ENCODE measurements at regions not wholly inside any gene's neighbourhood (a gene's known extent, or its start where the extent isn't known, plus 50 kb on each side); places are given as distances from the start of the nearest gene placed in this dataset.

- Mint-ChIP-seq H3K9me3 (ENCODE audit: low read depth) (no peaks in the 10 kb centered on the region), H3K27ac (ENCODE audit: unreplicated experiment) (no peak overlapping the region), H3K36me3 (ENCODE audit: low read depth) (no peaks in the 10 kb centered on the region), H3K4me1 (ENCODE audit: low read depth) (no peaks in the 10 kb centered on the region), H3K4me3 (ENCODE audit: unreplicated experiment) (no peak overlapping the region), H3K27me3 (ENCODE audit: low read depth) (peaks cover 75% of the 10 kb centered on the region)
- TF ChIP-seq CTCF (IDR thresholded peaks at IDR 0.05), result no peak
- peak; percentile 70 for DNase-seq (ENCODE audit: low spot score)
These were observed 72.4 kb upstream of the UNC5A start for GRCh38 chr5:176737746-176738636.

- no peaks in the 10 kb centered on the region for H3K9me3 Mint-ChIP-seq (ENCODE audit: low read depth)
- no peak overlapping the region for H3K4me3 Mint-ChIP-seq (ENCODE audit: unreplicated experiment)
- H3K27me3 Mint-ChIP-seq (ENCODE audit: low read depth), result peaks cover 73% of the 10 kb centered on the region
- TF ChIP-seq CTCF (IDR thresholded peaks at IDR 0.05), result no peak
- no peaks in the 10 kb centered on the region for H3K36me3 Mint-ChIP-seq (ENCODE audit: low read depth)
- H3K4me1 Mint-ChIP-seq (ENCODE audit: low read depth), result no peaks in the 10 kb centered on the region
- H3K27ac Mint-ChIP-seq (ENCODE audit: unreplicated experiment), result no peak overlapping the region
- no peak for DNase-seq (ENCODE audit: low spot score)
These were observed 71.6 kb upstream of the UNC5A start for GRCh38 chr5:176738637-176739250.

GRCh38 chr5:176739461-176740051 lies 70.8 kb upstream of the UNC5A start:
- TF ChIP-seq CTCF (IDR thresholded peaks at IDR 0.05), result no peak
- no peak for DNase-seq (ENCODE audit: low spot score)
- no peaks in the 10 kb centered on the region for H3K36me3 Mint-ChIP-seq (ENCODE audit: low read depth)
- no peaks in the 10 kb centered on the region for H3K9me3 Mint-ChIP-seq (ENCODE audit: low read depth)
- peaks cover 80% of the 10 kb centered on the region for H3K27me3 Mint-ChIP-seq (ENCODE audit: low read depth)
- no peak overlapping the region for H3K4me3 Mint-ChIP-seq (ENCODE audit: unreplicated experiment)
- no peak overlapping the region for H3K27ac Mint-ChIP-seq (ENCODE audit: unreplicated experiment)
- no peaks in the 10 kb centered on the region for H3K4me1 Mint-ChIP-seq (ENCODE audit: low read depth)

GRCh38 chr5:176740131-176740701 lies 70.1 kb upstream of the UNC5A start:
- TF ChIP-seq CTCF (IDR thresholded peaks at IDR 0.05), result no peak
- no peaks in the 10 kb centered on the region for H3K4me1 Mint-ChIP-seq (ENCODE audit: low read depth)
- H3K4me3 Mint-ChIP-seq (ENCODE audit: unreplicated experiment), result no peak overlapping the region
- H3K36me3 Mint-ChIP-seq (ENCODE audit: low read depth), result no peaks in the 10 kb centered on the region
- H3K27me3 Mint-ChIP-seq (ENCODE audit: low read depth), result peaks cover 82% of the 10 kb centered on the region
- DNase-seq (ENCODE audit: low spot score), result no peak
- no peaks in the 10 kb centered on the region for H3K9me3 Mint-ChIP-seq (ENCODE audit: low read depth)
- no peak overlapping the region for H3K27ac Mint-ChIP-seq (ENCODE audit: unreplicated experiment)
